ENCODE measurements at regions not wholly inside any gene's neighbourhood (a gene's known extent, or its start where the extent isn't known, plus 50 kb on each side); places are given as distances from the start of the nearest gene placed in this dataset.

GRCh38 chr7:67502929-67503328 is 506.3 kb downstream of the TYW1 start:
- no peaks in the 10 kb centered on the region for H3K36me3 ChIP-seq
- 60 to 92% (median 81%) methylated on average over 3 of the region's 3 CpGs for WGBS, 3 donors

DNA sequence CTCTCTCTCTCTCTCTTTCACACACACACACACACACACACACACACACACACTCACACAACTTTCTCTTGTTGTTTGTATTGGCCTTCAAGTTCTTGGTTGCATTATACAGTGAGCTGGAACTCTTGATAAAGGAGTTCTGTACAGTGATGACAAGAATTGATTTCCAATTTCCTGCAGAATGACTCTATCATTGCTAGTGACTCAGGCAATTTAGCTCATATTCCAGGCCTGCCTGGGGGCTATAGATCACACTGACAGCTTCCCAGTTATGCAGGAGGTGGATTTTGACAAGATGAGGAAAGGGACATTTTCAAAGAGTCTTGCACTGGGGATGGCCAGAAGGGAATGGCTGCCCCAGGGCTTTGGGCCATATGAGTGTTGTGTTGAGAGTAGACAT is 508.8 kb downstream of the TYW1 start:
- Histone ChIP-seq H3K27me3 (no peaks in the 10 kb centered on the region), H3K9me3 (no peaks in the 10 kb centered on the region), H3K4me1 (ENCODE audit: insufficient read depth) (no peaks in the 10 kb centered on the region), H3K4me3 (no peak overlapping the region), H3K36me3 (no peaks in the 10 kb centered on the region), H3K27ac (no peak overlapping the region)
- intact Hi-C loops (cut with DNase I), result no loop called here
- no peak for DNase-seq
- TF ChIP-seq, protein P1, sequence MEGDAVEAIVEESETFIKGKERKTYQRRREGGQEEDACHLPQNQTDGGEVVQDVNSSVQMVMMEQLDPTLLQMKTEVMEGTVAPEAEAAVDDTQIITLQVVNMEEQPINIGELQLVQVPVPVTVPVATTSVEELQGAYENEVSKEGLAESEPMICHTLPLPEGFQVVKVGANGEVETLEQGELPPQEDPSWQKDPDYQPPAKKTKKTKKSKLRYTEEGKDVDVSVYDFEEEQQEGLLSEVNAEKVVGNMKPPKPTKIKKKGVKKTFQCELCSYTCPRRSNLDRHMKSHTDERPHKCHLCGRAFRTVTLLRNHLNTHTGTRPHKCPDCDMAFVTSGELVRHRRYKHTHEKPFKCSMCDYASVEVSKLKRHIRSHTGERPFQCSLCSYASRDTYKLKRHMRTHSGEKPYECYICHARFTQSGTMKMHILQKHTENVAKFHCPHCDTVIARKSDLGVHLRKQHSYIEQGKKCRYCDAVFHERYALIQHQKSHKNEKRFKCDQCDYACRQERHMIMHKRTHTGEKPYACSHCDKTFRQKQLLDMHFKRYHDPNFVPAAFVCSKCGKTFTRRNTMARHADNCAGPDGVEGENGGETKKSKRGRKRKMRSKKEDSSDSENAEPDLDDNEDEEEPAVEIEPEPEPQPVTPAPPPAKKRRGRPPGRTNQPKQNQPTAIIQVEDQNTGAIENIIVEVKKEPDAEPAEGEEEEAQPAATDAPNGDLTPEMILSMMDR (IDR thresholded peaks at IDR 0.05), result no peak
- TF ChIP-seq EP300 (IDR thresholded peaks at IDR 0.05), result no peak
- no peak for TF ChIP-seq POLR2A (IDR thresholded peaks at IDR 0.05)

More at GRCh38 chr7:67502929-67503328, 506.3 kb downstream of the TYW1 start:
- Histone ChIP-seq H3K4me1 (ENCODE audit: insufficient read depth) (no peaks in the 10 kb centered on the region), H3K27ac (no peak overlapping the region), H3K4me3 (no peak overlapping the region), H3K27me3 (no peaks in the 10 kb centered on the region), H3K9me3 (no peaks in the 10 kb centered on the region)
- TF ChIP-seq POLR2A (IDR thresholded peaks at IDR 0.05) (no peak), EP300 (IDR thresholded peaks at IDR 0.05) (no peak)
- TF ChIP-seq, protein P1 (IDR thresholded peaks at IDR 0.05), result no peak
- intact Hi-C loops (cut with DNase I), result no loop called here
- DNase-seq, result no peak

DNA sequence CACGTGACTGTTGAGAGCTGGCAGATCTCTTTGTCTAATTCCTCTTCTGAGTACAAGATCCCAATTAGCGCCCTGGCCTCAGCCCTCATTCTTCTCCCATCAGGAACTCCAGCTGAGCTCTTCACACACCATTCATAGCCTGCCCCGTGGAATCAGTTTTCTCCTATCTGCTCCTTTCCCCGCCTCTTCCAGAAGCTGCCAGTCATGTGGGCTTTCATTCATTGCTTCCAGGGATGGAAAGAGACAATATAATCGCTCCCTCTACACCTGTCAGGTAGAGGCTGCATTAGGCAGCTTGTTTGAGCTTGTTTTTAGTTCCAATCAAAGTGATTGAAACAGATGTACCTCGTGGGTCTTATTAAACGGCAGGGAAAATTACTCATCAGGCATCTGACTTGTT is 515.8 kb downstream of the TYW1 start:
- no peak for DNase-seq
- intact Hi-C loops (cut with DNase I), result no loop called here
- 63 to 74% (median 69%) methylated on average over 7 of the region's 7 CpGs for WGBS, 3 donors
- no peaks in the 10 kb centered on the region for H3K9me3 ChIP-seq
- no peaks in the 10 kb centered on the region for H3K27me3 ChIP-seq
- no peaks in the 10 kb centered on the region for H3K36me3 ChIP-seq
- no peak overlapping the region for H3K27ac ChIP-seq
- TF ChIP-seq, protein P1 (IDR thresholded peaks at IDR 0.05), result no peak
- TF ChIP-seq EP300 (IDR thresholded peaks at IDR 0.05) (no peak), POLR2A (IDR thresholded peaks at IDR 0.05) (no peak)
- H3K4me3 ChIP-seq, result no peak overlapping the region
- no peaks in the 10 kb centered on the region for H3K4me1 ChIP-seq (ENCODE audit: insufficient read depth)

- Histone ChIP-seq H3K36me3 (no peaks in the 10 kb centered on the region), H3K27ac (no peak overlapping the region), H3K4me1 (ENCODE audit: insufficient read depth) (no peaks in the 10 kb centered on the region), H3K9me3 (no peaks in the 10 kb centered on the region), H3K27me3 (no peaks in the 10 kb centered on the region), H3K4me3 (no peak overlapping the region)
- intact Hi-C loops (cut with DNase I), result no loop called here
- TF ChIP-seq EP300 (IDR thresholded peaks at IDR 0.05), result no peak
- TF ChIP-seq POLR2A (IDR thresholded peaks at IDR 0.05), result no peak
- TF ChIP-seq, protein P1 (IDR thresholded peaks at IDR 0.05), result no peak
- WGBS, 3 donors, result 37 to 43% (median 41%) methylated on average over 4 of the region's 4 CpGs
- no peak for DNase-seq
Observed at GRCh38 chr7:67518580-67518979, 521.9 kb downstream of the TYW1 start.

GRCh38 chr7:67519171-67519570 is 522.5 kb downstream of the TYW1 start:
- no peak overlapping the region for H3K4me3 ChIP-seq
- H3K27me3 ChIP-seq, result no peaks in the 10 kb centered on the region
- intact Hi-C loops (cut with DNase I), result no loop called here
- H3K27ac ChIP-seq, result no peak overlapping the region
- whole genome bisulfite sequencing, 3 donors, result 80 to 86% (median 82%) methylated on average over 3 of the region's 3 CpGs
- no peak for TF ChIP-seq POLR2A (IDR thresholded peaks at IDR 0.05)
- TF ChIP-seq EP300 (IDR thresholded peaks at IDR 0.05), result no peak
- TF ChIP-seq, protein P1 (IDR thresholded peaks at IDR 0.05), result no peak
- H3K9me3 ChIP-seq, result no peaks in the 10 kb centered on the region
- H3K4me1 ChIP-seq (ENCODE audit: insufficient read depth), result no peaks in the 10 kb centered on the region
- H3K36me3 ChIP-seq, result no peaks in the 10 kb centered on the region
- no peak for DNase-seq

All from ovary (tissue), 7 donors.